GM12801 (cell line): ENCODE measurements at regions not wholly inside any gene's neighbourhood (a gene's known extent, or its start where the extent isn't known, plus 50 kb on each side); places are given as distances from the start of the nearest gene placed in this dataset.

Experiments
- TF ChIP-seq, protein P1 (sequence below): IDR thresholded peaks from one replicate; pipeline ENCODE4 v1.5.1; 2011; ENCODE audit warnings: control low read depth; ENCODE audit not compliant: insufficient read length; ENCODE audit errors: extremely low read depth

DNA sequence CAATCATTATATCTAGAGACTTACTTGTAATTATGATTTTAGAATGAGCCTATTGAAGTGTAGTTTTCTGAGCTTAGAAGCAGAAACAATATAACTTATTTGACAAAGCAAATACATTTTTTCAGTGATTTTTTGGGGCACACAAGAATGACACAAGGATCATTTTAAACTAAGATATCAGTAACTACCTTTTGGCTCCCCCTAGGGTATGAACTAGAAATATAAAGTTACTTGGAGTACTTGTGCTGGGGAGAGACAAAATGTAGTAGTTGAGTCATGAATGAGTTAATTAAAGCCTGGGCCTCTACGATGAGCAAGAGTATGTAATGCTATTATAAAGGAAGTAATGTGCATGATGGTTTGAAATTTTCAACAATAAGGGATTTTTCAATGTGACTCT lies 1244.1 kb upstream of the ACO1 start:
- TF ChIP-seq, protein P1, sequence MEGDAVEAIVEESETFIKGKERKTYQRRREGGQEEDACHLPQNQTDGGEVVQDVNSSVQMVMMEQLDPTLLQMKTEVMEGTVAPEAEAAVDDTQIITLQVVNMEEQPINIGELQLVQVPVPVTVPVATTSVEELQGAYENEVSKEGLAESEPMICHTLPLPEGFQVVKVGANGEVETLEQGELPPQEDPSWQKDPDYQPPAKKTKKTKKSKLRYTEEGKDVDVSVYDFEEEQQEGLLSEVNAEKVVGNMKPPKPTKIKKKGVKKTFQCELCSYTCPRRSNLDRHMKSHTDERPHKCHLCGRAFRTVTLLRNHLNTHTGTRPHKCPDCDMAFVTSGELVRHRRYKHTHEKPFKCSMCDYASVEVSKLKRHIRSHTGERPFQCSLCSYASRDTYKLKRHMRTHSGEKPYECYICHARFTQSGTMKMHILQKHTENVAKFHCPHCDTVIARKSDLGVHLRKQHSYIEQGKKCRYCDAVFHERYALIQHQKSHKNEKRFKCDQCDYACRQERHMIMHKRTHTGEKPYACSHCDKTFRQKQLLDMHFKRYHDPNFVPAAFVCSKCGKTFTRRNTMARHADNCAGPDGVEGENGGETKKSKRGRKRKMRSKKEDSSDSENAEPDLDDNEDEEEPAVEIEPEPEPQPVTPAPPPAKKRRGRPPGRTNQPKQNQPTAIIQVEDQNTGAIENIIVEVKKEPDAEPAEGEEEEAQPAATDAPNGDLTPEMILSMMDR, result no peak

GRCh38 chr9:31142456-31142855 lies 1242.0 kb upstream of the ACO1 start:
- TF ChIP-seq, protein P1, result no peak

GRCh38 chr9:31144614-31145013 lies 1239.8 kb upstream of the ACO1 start:
- TF ChIP-seq, protein P1, result no peak

GRCh38 chr9:31146485-31147166 lies 1237.8 kb upstream of the ACO1 start:
- TF ChIP-seq, protein P1, result no peak

GRCh38 chr9:31153250-31153840 lies 1231.1 kb upstream of the ACO1 start:
- TF ChIP-seq, protein P1, result no peak

GRCh38 chr9:31166516-31166915 lies 1217.9 kb upstream of the ACO1 start:
- TF ChIP-seq, protein P1, result no peak

- TF ChIP-seq, protein P1, result no peak
Observed at GRCh38 chr9:31168161-31168560, 1216.3 kb upstream of the ACO1 start.
